ENCODE measurements at regions not wholly inside any gene's neighbourhood (a gene's known extent, or its start where the extent isn't known, plus 50 kb on each side); places are given as distances from the start of the nearest gene placed in this dataset.
"Not testable (repeated sequence)": the region's sequence is repeated elsewhere in the genome, so short reads cannot be mapped to it uniquely, and the experiment has no call there.

DNA sequence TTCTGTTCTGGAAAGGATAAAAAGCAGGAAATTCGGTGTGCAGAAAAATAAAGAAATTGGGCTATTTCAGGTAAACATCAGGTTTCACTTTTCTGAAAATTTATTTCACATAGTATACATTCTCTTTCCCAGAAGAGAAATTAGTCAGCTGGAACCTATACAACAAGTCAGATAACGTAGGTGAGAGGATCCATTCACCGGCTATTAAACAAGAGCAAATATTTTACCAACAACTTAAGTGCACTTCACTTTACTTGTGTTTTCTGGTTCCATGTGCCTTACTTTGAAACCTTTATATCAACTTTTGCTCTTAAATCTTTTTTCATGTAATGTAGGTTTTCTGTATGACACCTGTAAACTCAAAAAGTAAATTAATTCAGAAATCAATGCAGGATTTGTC, 839.7 kb downstream of the CDH11 start:
- DNase-seq, result no peak

GRCh38 chr16:64280317-64280716, 841.5 kb downstream of the CDH11 start:
- DNase-seq, result no peak

- DNase-seq, result no peak
These were observed 843.7 kb downstream of the CDH11 start for GRCh38 chr16:64278196-64278595.

GRCh38 chr16:64276646-64277045, 845.2 kb downstream of the CDH11 start:
- DNase-seq, result no peak

- DNase-seq, result no peak
These were observed 849.8 kb downstream of the CDH11 start for GRCh38 chr16:64272028-64272427.

GRCh38 chr16:64269756-64270155, 852.1 kb downstream of the CDH11 start:
- no peak for DNase-seq

DNA sequence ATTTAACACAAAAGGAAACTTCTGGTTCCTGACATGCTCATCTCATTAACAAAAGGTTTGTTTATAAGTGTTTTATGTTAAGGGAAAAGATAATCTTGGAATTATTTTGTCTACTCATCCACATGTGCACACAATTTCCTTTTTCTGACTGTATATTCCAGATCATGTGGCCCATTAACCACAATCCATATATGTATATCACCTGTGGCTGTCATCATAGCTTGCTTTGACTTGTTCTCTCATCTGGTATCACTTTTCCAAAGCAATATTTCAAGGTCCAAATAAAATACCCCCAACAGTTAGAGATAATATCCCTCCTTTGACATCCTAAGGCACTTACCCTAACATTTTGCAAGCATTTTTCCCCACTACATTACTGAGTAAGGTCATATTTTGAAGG, 856.1 kb downstream of the CDH11 start:
- no peak for DNase-seq

DNA sequence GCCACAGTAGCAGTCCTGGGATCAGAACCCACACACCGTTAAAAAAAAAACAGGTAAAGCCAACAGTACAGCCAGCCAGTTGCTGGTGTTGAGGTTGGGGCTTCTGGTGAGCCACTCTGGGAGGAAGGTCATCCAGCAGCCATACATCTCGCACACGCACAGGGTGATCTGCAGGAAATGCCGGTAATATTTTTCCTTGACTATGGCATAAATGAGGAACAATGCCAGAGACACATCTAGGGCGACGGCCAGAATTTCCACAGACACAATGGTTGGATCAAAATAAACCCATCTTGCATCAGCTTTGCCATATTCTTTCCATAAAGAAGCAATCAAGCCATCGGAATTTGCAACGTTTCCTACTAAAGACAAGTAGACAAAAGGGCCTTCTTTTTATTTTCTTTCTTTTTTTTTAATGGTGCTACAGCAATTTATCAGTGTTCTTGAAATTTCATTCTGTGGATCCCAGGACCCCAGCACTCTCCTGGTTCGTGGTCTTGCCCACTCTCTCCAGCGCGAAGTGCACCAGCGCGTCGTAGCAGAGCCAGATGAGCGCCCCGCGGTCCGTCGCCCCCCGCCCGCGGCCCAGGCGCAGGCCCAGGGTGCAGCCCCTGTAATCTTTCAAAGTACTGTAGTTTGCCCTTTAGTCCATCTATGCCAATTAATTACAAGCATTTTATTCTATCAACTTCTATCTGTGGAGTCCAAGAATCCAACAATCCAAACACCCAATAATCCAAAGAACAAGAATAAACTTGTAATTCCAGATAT, 861.0 kb downstream of the CDH11 start:
- DNase-seq, result not testable (repeated sequence)

GRCh38 chr16:64254443-64255367, 867.2 kb downstream of the CDH11 start:
- DNase-seq, result no peak

DNA sequence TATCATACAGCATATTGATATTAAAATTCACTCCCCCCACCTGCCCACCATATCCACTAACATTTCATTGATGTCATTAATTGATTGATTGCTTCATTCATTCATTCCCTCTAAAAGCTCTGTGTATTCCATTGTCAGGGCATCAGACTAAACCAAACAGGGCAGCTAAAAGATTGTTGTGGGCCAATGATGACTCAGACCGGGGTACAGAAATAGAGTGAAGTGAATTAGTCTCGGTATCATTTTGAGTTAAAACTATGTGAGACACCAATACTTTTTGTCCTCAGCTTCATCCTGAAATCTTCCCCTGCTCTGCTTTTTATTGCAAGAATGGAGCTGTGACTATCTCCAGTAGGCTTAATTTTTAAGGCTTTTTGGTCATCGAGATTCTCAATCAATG, 868.3 kb downstream of the CDH11 start:
- no peak for DNase-seq

DNA sequence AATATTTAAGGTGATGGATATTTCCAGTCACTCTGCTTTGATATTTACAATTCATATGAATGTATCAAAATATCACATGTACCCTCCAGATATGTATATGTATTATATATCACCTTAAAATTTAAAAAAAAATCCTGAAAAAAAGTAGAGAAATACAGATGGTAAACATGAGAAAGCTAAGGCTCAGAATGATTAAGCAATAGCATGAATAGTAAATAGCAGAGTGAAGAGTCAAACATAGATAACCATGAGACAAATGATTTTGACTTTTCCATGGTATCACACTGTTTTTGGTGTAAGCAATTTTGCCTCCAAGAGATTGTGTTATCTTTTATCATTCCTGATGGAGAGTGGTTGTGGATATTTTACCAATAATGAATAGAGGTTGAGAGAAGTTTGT, 868.8 kb downstream of the CDH11 start:
- no peak for DNase-seq

DNA sequence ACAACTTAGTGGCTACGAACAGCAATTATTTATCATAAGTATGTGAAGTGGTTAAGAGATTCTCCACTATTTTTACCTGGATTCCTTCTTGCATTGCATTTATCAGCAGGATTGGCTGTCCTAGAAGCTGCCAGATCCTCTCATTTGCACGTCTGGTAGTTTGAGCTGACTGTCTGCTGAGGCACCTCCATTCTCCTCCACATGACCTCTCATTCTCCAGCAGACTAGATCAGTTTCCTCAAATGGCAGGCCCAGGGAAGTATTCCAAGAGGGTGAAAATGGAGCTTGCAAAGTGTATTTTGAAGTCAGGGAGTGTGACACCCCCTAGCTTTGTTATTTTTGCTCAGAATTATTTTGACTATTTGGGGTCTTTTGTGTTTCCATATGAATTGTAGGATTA, 870.1 kb downstream of the CDH11 start:
- DNase-seq, result no peak

GRCh38 chr16:64250866-64251265, 871.0 kb downstream of the CDH11 start:
- DNase-seq, result no peak

DNA sequence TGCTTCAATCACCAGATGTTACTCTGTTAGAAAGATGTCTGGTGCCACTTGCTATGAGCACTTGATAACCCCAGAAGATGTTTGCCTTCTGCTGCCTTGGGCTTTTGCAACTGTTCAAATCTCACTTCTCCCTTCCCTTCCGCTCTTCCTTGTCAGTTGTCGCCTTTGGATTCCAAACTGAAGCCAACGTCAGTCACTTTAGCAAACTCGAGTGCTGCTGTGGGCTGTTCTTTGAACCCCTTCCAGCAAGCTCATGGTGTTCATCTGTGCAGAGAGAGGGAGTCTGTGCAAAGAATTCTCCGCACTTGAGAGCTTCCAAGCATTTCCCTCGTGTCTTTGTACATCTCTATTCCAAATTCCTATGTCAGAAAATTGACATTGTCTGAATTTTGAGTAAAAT, 879.4 kb downstream of the CDH11 start:
- peak; percentile 6 for DNase-seq

GRCh38 chr16:64240586-64240985, 881.3 kb downstream of the CDH11 start:
- DNase-seq, result no peak

DNA sequence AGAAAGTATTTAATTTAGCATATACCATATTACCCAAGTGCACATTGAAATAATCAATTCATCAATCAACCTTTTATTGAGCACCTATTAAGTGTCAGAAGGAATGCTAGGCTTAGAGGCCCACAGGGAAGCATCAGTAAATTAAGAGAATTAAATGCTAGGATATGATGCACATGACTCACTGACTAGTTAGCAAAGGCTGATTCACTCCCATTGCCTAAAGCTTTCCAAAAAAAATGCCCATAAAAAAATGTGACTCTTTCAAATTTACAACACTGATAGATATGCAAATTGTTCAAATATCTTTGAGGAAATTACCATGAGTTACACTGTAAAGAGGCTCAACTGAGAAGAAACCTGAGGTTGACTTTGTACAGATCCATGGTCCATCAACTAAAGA, 883.3 kb downstream of the CDH11 start:
- DNase-seq, result no peak

GRCh38 chr16:64236316-64236715, 885.5 kb downstream of the CDH11 start:
- no peak for DNase-seq

- no peak for DNase-seq
These were observed 887.7 kb downstream of the CDH11 start for GRCh38 chr16:64234200-64234599.

DNA sequence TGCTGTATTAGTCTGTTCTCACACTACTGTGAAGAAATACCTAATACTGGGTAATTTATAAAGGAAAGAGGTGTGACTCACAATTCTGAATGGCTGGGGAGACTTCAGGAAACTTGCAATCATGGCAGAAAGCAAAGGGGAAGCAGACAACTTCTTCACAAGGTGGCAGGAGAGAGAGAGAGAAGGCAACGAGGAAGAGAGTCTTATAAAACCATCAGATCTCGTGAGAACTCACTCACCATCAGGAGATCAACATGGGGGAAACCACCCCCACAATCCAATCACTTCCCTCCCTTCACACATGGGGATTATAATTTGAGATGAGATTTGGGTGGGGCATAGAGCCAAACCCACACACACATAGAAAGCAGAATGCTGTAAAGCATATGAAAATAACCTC, 896.2 kb downstream of the CDH11 start:
- no peak for DNase-seq

- no peak for DNase-seq
These were observed 896.8 kb downstream of the CDH11 start for GRCh38 chr16:64225036-64225435.

DNA sequence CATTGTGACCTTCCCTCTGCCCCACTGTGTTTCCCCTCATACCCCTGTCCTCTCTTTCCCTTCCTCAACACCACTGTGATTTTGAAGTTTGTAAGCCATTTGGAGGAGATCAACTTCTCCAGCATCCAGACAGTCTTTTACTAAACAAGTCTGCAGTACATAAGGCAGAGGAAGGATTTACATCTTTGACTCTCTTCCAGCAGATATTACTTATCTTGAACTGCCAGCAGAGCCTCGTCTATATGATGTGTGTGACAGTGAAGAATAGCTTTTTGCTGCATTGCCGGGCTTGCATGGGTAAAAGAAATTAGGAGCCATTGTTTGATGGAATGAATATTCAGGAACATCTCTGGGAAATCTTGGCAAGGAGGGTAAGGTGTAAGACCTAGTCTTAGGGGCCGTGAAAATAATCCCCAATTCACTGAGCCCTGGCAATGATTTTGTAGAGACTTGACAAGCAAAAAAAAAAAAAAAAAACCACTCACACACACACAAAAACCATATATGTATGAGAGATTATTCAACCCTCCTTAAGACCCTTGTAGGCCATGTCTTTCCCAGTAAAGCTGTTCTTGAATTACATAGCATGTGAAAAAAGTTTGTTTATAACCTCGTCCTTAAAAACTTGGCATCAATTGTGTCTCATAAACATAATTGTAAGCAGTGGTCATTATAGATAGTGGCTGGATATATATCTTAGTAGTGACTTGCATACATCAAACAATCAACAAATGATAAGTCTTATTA, 903.9 kb downstream of the CDH11 start:
- no peak for DNase-seq

GRCh38 chr16:64215730-64216129, 906.1 kb downstream of the CDH11 start:
- DNase-seq, result no peak

DNA sequence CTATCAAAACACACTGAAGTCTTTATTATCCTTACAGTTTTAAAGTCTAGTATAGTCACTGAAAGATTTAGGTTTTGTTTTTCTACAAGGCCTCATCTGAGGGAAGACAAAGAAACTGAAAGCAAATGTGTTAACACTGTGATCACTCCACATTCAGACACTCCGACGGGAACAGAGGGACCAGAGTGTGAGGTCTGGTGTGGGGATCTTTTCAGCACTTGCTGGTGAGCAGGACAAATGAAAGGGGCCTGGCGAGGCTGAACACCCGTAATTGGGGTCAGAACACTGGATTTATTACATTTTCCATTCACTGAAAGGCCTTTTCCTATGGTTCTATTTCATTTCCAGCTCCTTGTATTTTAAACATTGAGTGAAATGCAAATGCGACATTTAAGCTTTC, 910.5 kb downstream of the CDH11 start:
- DNase-seq, result no peak

DNA sequence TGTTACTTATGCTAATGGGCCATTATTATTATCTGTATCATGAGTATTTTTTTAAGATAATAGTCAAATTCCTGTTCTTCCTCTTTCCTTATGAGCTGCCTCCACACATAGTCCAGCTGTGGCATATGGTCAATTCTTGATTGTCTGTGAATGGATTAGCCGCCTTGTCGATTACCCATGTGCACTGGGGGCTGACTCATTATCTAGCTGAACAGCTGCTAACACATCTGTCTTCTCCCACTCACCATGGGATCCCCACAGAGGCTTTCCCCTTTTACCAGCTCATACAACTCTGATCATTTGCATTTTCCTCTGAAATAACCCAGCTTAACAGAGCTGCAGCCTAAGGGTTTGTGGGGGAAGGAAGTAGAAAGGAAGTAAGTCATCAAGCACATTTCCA, 915.0 kb downstream of the CDH11 start:
- no peak for DNase-seq

All from NCI-H2171 treated with DMSO at 0.1 percent for 48 hours (cell line).